ENCODE measurements at regions not wholly inside any gene's neighbourhood (a gene's known extent, or its start where the extent isn't known, plus 50 kb on each side); places are given as distances from the start of the nearest gene placed in this dataset.

DNA sequence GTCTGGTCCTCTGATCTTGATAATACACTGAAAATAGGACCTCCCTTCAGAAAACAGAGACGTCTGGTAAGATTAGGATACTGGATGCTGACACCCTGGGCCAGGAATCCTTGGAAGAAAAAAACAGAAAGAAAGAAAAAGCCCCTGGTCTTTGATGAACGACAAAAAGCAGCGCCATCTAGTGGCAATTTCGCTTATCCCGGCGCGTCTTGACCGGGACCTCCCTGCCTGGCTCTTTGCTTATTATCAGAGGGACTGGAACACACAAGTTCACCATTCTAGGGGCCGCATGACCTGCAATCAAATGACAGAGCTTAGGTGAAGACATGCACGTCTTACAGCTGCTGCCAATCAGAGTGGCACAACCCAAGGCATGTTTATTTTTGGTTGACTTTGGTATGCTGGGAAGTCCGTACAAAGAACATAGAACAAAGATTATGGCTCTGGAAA, 114.9 kb upstream of the NFIB start (continued):
- TF ChIP-seq, protein P1, sequence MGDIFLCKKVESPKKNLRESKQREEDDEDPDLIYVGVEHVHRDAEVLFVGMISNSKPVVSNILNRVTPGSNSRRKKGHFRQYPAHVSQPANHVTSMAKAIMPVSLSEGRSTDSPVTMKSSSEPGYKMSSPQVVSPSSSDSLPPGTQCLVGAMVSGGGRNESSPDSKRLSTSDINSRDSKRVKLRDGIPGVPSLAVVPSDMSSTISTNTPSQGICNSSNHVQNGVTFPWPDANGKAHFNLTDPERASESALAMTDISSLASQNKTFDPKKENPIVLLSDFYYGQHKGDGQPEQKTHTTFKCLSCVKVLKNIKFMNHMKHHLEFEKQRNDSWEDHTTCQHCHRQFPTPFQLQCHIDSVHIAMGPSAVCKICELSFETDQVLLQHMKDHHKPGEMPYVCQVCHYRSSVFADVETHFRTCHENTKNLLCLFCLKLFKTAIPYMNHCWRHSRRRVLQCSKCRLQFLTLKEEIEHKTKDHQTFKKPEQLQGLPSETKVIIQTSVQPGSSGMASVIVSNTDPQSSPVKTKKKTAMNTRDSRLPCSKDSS (IDR thresholded peaks at IDR 0.05; ENCODE audit: low read depth, partially characterized antibody): no peak
- TF ChIP-seq, protein P2, sequence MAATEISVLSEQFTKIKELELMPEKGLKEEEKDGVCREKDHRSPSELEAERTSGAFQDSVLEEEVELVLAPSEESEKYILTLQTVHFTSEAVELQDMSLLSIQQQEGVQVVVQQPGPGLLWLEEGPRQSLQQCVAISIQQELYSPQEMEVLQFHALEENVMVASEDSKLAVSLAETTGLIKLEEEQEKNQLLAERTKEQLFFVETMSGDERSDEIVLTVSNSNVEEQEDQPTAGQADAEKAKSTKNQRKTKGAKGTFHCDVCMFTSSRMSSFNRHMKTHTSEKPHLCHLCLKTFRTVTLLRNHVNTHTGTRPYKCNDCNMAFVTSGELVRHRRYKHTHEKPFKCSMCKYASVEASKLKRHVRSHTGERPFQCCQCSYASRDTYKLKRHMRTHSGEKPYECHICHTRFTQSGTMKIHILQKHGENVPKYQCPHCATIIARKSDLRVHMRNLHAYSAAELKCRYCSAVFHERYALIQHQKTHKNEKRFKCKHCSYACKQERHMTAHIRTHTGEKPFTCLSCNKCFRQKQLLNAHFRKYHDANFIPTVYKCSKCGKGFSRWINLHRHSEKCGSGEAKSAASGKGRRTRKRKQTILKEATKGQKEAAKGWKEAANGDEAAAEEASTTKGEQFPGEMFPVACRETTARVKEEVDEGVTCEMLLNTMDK (IDR thresholded peaks at IDR 0.05; ENCODE audit: borderline replicate concordance, insufficient read depth, low read depth, low read length, poor library complexity, severe bottlenecking): peak; percentile 7
- TF ChIP-seq, protein P3, sequence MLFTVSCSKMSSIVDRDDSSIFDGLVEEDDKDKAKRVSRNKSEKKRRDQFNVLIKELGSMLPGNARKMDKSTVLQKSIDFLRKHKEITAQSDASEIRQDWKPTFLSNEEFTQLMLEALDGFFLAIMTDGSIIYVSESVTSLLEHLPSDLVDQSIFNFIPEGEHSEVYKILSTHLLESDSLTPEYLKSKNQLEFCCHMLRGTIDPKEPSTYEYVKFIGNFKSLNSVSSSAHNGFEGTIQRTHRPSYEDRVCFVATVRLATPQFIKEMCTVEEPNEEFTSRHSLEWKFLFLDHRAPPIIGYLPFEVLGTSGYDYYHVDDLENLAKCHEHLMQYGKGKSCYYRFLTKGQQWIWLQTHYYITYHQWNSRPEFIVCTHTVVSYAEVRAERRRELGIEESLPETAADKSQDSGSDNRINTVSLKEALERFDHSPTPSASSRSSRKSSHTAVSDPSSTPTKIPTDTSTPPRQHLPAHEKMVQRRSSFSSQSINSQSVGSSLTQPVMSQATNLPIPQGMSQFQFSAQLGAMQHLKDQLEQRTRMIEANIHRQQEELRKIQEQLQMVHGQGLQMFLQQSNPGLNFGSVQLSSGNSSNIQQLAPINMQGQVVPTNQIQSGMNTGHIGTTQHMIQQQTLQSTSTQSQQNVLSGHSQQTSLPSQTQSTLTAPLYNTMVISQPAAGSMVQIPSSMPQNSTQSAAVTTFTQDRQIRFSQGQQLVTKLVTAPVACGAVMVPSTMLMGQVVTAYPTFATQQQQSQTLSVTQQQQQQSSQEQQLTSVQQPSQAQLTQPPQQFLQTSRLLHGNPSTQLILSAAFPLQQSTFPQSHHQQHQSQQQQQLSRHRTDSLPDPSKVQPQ (CRISPR knock-in tag; IDR thresholded peaks at IDR 0.05; ENCODE audit: borderline replicate concordance): no peak
- TF ChIP-seq PRPF4 (IDR thresholded peaks at IDR 0.05; ENCODE audit: insufficient read depth, low read depth, low read length, poor library complexity, severe bottlenecking) (no peak), RAD21 (CRISPR knock-in tag; conservative IDR thresholded peaks at IDR 0.05 in 1 of 2, IDR thresholded peaks at IDR 0.05 in 1 of 2) (peak in 1 of 2 experiments; percentile 45; a peak in 2 of 4 replicates), FOXK1 (CRISPR knock-in tag; IDR thresholded peaks at IDR 0.05; ENCODE audit: borderline replicate concordance) (no peak), NFXL1 (CRISPR knock-in tag; IDR thresholded peaks at IDR 0.05) (no peak)
- TF ChIP-seq, protein P4, sequence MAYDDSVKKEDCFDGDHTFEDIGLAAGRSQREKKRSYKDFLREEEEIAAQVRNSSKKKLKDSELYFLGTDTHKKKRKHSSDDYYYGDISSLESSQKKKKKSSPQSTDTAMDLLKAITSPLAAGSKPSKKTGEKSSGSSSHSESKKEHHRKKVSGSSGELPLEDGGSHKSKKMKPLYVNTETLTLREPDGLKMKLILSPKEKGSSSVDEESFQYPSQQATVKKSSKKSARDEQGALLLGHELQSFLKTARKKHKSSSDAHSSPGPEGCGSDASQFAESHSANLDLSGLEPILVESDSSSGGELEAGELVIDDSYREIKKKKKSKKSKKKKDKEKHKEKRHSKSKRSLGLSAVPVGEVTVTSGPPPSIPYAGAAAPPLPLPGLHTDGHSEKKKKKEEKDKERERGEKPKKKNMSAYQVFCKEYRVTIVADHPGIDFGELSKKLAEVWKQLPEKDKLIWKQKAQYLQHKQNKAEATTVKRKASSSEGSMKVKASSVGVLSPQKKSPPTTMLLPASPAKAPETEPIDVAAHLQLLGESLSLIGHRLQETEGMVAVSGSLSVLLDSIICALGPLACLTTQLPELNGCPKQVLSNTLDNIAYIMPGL (CRISPR knock-in tag; IDR thresholded peaks at IDR 0.05): no peak
- TF ChIP-seq, protein P5, sequence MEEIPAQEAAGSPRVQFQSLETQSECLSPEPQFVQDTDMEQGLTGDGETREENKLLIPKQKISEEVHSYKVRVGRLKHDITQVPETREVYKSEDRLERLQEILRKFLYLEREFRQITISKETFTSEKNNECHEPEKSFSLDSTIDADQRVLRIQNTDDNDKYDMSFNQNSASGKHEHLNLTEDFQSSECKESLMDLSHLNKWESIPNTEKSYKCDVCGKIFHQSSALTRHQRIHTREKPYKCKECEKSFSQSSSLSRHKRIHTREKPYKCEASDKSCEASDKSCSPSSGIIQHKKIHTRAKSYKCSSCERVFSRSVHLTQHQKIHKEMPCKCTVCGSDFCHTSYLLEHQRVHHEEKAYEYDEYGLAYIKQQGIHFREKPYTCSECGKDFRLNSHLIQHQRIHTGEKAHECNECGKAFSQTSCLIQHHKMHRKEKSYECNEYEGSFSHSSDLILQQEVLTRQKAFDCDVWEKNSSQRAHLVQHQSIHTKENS (CRISPR knock-in tag; IDR thresholded peaks at IDR 0.05): no peak

Data from K562 (cell line).